ENCODE measurements at regions not wholly inside any gene's neighbourhood (a gene's known extent, or its start where the extent isn't known, plus 50 kb on each side); places are given as distances from the start of the nearest gene placed in this dataset.

DNA sequence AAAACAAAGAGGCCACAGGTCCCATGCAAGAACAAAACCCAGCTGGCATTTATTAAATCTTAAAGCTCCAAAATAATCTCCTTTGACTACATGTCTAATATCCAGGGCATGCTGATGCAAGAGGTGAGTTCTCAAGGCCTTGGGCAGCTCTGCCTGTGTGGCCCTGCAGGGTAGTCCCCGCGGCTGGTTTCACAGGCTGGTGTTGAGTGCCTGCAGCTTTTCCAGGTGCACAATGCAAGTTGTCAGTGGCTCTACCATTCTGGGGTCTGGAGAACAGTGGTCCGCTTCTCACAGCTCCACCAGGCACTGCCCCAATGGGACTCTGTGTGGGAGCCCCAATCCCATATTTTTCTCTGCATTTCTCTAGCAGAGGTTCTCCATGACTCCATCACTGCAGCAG is 54.4 kb upstream of the HCN1 start:
- TF ChIP-seq CREB1 (IDR thresholded peaks at IDR 0.05) (no peak), CREB1 (CRISPR knock-in tag; IDR thresholded peaks at IDR 0.05) (no peak), NFIC (IDR thresholded peaks at IDR 0.05; ENCODE audit: low read length) (no peak), MTA3 (CRISPR knock-in tag; IDR thresholded peaks at IDR 0.05) (no peak), PHF8 (CRISPR knock-in tag; IDR thresholded peaks at IDR 0.05) (no peak), SNAPC2 (CRISPR knock-in tag; IDR thresholded peaks at IDR 0.05) (no peak), HNRNPLL (IDR thresholded peaks at IDR 0.05; ENCODE audit: low read depth, low read length, poor library complexity, severe bottlenecking) (no peak), ZNF274 (CRISPR knock-in tag; IDR thresholded peaks at IDR 0.05) (no peak), MIXL1 (CRISPR knock-in tag; IDR thresholded peaks at IDR 0.05) (no peak), TCF12 (IDR thresholded peaks at IDR 0.05) (no peak), TCF12 (CRISPR knock-in tag; IDR thresholded peaks at IDR 0.05) (no peak)
- TF ChIP-seq, protein P1, sequence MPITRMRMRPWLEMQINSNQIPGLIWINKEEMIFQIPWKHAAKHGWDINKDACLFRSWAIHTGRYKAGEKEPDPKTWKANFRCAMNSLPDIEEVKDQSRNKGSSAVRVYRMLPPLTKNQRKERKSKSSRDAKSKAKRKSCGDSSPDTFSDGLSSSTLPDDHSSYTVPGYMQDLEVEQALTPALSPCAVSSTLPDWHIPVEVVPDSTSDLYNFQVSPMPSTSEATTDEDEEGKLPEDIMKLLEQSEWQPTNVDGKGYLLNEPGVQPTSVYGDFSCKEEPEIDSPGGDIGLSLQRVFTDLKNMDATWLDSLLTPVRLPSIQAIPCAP (CRISPR knock-in tag; IDR thresholded peaks at IDR 0.05; ENCODE audit: low read depth), result no peak
- TF ChIP-seq, protein P2, sequence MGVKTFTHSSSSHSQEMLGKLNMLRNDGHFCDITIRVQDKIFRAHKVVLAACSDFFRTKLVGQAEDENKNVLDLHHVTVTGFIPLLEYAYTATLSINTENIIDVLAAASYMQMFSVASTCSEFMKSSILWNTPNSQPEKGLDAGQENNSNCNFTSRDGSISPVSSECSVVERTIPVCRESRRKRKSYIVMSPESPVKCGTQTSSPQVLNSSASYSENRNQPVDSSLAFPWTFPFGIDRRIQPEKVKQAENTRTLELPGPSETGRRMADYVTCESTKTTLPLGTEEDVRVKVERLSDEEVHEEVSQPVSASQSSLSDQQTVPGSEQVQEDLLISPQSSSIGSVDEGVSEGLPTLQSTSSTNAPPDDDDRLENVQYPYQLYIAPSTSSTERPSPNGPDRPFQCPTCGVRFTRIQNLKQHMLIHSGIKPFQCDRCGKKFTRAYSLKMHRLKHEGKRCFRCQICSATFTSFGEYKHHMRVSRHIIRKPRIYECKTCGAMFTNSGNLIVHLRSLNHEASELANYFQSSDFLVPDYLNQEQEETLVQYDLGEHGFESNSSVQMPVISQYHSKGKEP (CRISPR knock-in tag; IDR thresholded peaks at IDR 0.05), result no peak
- TF ChIP-seq, protein P3, sequence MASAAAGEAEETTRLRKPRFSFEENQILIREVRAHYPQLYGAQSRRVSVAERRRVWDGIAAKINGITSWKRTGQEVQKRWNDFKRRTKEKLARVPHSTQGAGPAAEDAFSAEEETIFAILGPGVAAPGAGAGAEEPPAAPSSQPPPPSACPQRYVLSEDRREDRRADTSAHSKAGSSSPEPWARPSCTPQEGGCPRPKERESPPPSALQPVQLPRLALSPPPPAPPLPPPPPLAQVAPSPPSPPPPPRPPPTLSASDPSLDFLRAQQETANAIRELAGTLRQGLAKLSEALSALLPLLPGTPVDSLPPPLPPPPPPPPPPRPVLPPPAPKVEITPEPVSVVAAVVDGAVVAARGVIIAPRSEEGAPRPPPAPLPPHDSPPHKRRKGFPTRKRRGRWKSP (CRISPR knock-in tag; IDR thresholded peaks at IDR 0.05), result no peak
- TF ChIP-seq, protein P4, sequence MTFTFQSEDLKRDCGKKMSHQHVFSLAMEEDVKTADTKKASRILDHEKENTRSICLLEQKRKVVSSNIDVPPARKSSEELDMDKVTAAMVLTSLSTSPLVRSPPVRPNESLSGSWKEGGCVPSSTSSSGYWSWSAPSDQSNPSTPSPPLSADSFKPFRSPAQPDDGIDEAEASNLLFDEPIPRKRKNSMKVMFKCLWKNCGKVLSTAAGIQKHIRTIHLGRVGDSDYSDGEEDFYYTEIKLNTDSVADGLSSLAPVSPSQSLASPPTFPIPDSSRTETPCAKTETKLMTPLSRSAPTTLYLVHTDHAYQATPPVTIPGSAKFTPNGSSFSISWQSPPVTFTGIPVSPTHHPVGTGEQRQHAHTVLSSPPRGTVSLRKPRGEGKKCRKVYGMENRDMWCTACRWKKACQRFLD (CRISPR knock-in tag; IDR thresholded peaks at IDR 0.05; ENCODE audit: borderline replicate concordance), result no peak

All from HepG2 (cell line).